HG02970 (cell line): ENCODE measurements at regions not wholly inside any gene's neighbourhood (a gene's known extent, or its start where the extent isn't known, plus 50 kb on each side); places are given as distances from the start of the nearest gene placed in this dataset.

ENCODE experiments used
- ATAC-seq: cut with Tn5 transposase; IDR thresholded peaks from one replicate; pipeline ENCODE4 v1.9.1; 2021; ENCODE audit warnings: mild to moderate bottlenecking, moderate library complexity, moderate number of reproducible peaks; ENCODE audit not compliant: unreplicated experiment, low FRiP score

- ATAC-seq: no peak
Measured at GRCh38 chr13:106799781-106800335, 231.9 kb upstream of the ARGLU1 start.

GRCh38 chr13:106797081-106797640, 229.2 kb upstream of the ARGLU1 start:
- no peak for ATAC-seq

DNA sequence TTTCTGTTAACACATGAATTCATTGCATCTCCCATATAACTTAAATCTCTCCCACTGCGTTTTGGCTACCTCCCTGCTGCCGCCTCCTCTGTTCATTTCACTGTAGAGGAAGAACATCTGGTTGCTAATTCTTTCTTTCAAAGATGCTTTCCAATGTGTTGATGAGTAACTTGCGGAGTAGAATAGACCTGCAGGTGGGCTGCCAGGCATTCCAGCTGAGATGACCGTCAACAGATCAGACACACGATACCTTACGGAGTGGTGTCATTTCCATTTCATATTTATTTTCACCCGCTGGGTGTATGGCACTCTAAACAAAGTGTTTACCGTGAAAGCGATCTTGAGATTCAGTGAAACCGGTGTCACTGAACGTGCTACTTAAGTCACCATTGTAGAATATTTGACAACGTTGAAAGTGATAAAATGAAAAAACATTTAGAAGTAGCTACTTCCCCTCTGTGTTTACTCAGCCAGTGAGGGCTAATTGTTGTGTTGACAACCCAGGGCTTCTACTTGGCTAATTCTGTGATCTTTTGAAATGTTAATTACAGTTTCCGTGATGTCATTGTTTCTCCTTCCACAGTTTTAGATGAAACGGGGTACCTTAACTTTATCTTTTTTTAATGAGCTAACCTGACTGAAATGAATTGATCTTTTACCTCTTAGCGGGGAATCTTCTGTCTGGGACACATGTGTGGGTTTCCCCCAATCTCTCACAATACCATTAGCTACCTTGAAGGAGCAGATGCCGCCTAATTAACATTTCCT, 228.5 kb upstream of the ARGLU1 start:
- ATAC-seq: no peak

- no peak for ATAC-seq
Measured at GRCh38 chr13:106795847-106796246, 227.9 kb upstream of the ARGLU1 start.

GRCh38 chr13:106794117-106794516, 226.2 kb upstream of the ARGLU1 start:
- ATAC-seq: no peak

GRCh38 chr13:106789911-106790310, 222.0 kb upstream of the ARGLU1 start:
- ATAC-seq: no peak

GRCh38 chr13:106786006-106786563, 218.1 kb upstream of the ARGLU1 start:
- ATAC-seq: no peak

DNA sequence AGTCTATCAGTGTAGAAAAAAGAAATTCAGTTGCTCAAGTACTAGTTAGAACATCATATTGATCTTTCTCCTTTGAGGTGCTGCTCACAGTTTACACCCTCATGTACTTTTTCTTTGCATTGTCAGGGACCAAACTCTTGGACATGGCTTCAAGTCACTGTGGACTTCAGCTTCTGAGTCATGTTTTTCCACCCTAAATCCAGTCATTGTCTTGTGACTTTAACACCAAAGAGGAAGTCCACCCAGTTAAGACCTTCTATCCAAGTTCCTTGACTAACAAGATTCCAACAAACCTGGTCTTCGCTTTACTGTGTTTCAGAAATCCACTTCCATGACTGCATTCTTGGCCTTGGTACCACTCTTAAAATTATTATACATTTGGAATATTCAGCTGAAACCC, 206.7 kb upstream of the ARGLU1 start:
- ATAC-seq: no peak

DNA sequence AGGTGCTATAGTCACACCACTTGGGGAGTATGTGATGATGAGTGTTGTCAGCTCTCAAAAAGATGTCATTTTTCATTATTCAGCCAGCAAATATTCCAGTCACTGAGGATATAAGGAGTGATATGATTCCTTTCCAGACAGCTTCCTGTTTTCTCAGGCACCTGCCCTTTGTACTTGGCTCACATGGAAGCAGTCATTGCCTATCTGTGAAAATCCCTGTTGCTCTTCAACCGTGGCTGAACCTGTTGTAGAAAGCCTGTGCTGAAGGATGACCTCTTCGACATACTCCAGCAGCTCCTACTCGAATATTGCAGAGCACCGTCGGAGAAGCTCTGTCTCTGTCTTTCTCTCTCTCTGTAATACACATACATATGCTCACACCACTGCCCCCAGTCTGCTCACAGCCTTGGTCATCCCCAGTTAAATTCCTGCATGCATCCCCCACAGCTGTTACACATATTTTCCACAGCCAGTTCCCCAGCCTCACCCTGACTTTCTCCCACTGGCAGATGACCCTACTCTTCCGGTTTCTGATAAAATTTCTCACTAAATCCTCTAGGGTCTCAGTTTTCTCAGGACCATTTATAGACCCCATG, 204.2 kb upstream of the ARGLU1 start:
- ATAC-seq: no peak

DNA sequence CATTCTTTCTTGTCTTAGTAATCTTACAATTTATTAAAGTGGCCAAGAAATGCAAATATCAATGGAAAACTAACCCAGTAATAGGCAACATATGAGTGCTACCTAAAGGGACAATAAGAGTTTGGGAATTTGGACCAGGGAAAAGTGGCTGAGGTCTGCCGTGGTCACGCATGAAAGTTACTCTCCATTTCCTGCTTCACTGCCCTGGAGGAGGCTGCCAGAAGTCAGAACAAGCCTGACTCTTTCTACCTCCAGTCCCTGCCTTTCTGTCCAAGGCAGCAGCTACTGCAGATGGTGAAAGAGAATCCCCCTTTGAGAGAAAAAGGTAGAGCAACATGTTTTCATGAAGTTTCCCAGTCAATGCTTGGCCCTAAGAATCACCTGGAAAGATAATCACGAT, 201.1 kb upstream of the ARGLU1 start:
- ATAC-seq: no peak

DNA sequence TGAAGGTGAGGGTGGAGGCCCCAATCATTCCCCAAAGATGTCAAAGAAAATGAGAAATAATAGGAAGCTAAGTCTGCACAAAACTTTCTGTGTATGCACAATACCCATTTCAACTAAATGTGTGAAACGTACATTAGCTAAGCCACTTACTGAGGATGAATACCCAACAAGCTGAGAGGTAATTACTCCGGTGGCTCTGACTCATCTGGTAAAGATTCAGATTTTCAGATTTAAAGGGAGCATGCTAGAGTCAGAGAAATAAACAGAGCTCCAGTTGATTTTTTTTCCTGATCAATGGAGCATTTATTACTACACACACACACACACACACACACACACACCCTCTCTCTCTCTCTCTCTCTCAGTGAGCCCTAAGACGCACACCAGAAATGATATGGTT, 194.8 kb upstream of the ARGLU1 start:
- no peak for ATAC-seq

GRCh38 chr13:106756446-106756845, 188.5 kb upstream of the ARGLU1 start:
- ATAC-seq: no peak

DNA sequence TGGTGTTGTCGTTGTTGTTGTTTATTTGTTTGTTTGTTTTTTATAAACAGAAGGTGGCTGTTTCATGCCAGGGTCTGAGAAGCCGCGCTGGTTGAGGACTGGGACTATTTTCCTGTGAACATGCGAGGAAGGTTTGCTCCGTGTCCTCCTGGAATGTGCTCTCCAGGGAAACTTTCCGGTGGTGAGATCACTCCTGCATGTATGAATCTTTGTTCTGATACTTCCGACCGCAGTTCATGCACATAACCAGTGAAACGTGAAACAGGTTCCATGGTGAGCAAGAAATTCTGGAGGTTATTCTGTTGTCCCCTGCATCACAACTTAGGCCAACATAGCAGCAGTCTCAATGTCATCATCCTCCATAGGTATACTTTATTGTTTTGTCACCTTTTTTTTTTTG, 187.6 kb upstream of the ARGLU1 start:
- no peak for ATAC-seq

DNA sequence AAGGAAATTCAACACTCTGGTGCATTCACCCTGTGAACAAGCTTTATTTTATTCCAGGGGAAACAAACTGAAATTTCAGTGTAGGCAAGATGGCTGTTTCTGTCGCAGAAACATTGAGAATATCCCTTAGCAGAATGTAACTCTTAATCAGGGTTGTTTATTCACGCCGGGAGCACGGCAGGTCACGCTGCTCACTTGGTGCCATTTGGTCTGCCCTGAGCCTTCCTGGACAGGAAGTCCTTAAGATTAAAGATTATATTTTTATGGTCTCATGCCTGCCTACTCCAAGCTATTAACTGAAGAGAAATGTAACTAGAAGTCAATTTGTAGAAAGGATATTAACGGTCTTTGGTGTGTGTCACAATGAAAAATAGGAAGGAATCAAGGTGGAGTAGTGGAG, 185.3 kb upstream of the ARGLU1 start:
- ATAC-seq: no peak

DNA sequence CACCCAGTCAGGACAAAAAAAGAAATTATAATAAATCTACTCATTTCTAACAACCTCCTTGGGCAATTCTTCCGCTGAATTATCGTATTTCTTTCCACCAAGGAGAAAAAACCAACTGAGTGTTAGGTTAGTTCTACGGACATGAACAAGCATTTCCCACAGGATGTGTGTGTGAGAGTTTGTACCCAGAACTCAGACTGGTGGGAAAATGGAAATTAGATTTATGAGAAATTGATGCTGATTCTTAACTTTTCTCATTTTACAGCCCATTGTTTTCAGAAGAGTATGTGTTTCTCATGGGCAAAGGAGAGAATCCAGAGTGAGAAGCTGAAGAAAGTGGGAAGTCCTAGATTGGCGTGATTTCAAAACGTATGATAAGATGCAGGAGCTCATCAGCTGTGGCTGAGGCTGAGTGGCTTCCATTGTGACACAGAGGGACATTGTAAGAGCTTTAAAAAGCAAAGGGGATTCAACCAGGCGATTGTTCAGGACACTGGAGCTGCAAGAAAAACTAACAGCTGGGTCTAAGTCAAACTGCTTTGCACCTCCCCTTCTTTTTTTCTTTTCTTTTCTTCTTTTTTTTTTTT, 184.7 kb upstream of the ARGLU1 start:
- ATAC-seq: no peak

- no peak for ATAC-seq
Measured at GRCh38 chr13:106748785-106749184, 180.8 kb upstream of the ARGLU1 start.

- no peak for ATAC-seq
Measured at GRCh38 chr13:106744516-106744915, 176.6 kb upstream of the ARGLU1 start.

GRCh38 chr13:106738186-106738678, 170.3 kb upstream of the ARGLU1 start:
- no peak for ATAC-seq

GRCh38 chr13:106736941-106737340, 169.0 kb upstream of the ARGLU1 start:
- ATAC-seq: no peak

- no peak for ATAC-seq
Measured at GRCh38 chr13:106734198-106734597, 166.3 kb upstream of the ARGLU1 start.

GRCh38 chr13:106723036-106723435, 155.1 kb upstream of the ARGLU1 start:
- ATAC-seq: no peak
